HEK293 (cell line): ENCODE measurements at regions not wholly inside any gene's neighbourhood (a gene's known extent, or its start where the extent isn't known, plus 50 kb on each side); places are given as distances from the start of the nearest gene placed in this dataset.

Source experiments
- CTCF ChIA-PET: fragments of 350-600 bp; formaldehyde crosslinking; extraction: SDS; loops from one replicate; lab custom pipeline; 2021; ENCODE audit warnings: antibody characterized with exemption; lab: Yijun Ruan, JAX
- POLR2A ChIA-PET: fragments of 300-600 bp; formaldehyde crosslinking; extraction: SDS; loops from one replicate; lab custom pipeline; 2020; ENCODE audit warnings: antibody characterized with exemption, inconsistent platforms; lab: Yijun Ruan, JAX
- H3K27ac ChIP-seq: fragments of 200-500 bp; sonication (Bioruptor generic); 2 replicates; pipeline ENCODE4 v1.5.1; 2014; ENCODE audit warnings: low read depth, low read length, control low read depth, inconsistent platforms; ENCODE audit errors: extremely low read depth
- H3K36me3 ChIP-seq, 2 experiments: fragments of 200-500 bp in 1 of 2; sonication (Bioruptor generic) in 1 of 2; 1 replicate in 1 of 2; 2 replicates in 1 of 2; pipeline ENCODE4 v1.5.1; 2014 to 2017; ENCODE audit warnings: inconsistent platforms in 2 of 2, low read length in 2 of 2; ENCODE audit not compliant: control insufficient read depth in 2 of 2, insufficient read depth in 1 of 2
- H3K4me1 ChIP-seq: fragments of 200-500 bp; sonication (Bioruptor generic); 2 replicates; pipeline ENCODE4 v1.5.1; 2014; ENCODE audit warnings: mild to moderate bottlenecking, low read length, inconsistent platforms; ENCODE audit not compliant: control insufficient read depth, insufficient read depth
- H3K4me3 ChIP-seq: 2 replicates; pipeline ENCODE4 v1.5.1; 2011; ENCODE audit warnings: low read depth, mild to moderate bottlenecking, control low read depth, low read length, moderate library complexity
- H3K9me3 ChIP-seq: fragments of 200-500 bp; sonication (Bioruptor generic); 2 replicates; pipeline ENCODE4 v1.5.1; 2014; ENCODE audit warnings: low read depth, low read length, inconsistent platforms; ENCODE audit not compliant: control insufficient read depth, insufficient read depth
- CTCF ChIP-seq: fragments of 450-650 bp; formaldehyde crosslinking; IDR thresholded peaks from 2 replicates; pipeline ENCODE4 v1.5.1; 2016; ENCODE audit warnings: missing biosample characterization, missing genetic modification characterization
- KLF8 ChIP-seq: fragments of 450-650 bp; formaldehyde crosslinking; IDR thresholded peaks from 2 replicates; pipeline ENCODE4 v1.5.1; 2016; ENCODE audit warnings: missing biosample characterization, missing genetic modification characterization
- MZF1 ChIP-seq: fragments of 450-650 bp; formaldehyde crosslinking; IDR thresholded peaks from 2 replicates; pipeline ENCODE4 v1.5.1; 2017; ENCODE audit warnings: missing biosample characterization, missing genetic modification characterization, borderline replicate concordance
- SCRT1 ChIP-seq: fragments of 450-650 bp; formaldehyde crosslinking; IDR thresholded peaks from 2 replicates; pipeline ENCODE4 v1.5.1; 2016; ENCODE audit warnings: missing biosample characterization, missing genetic modification characterization, borderline replicate concordance
- ZNF10 ChIP-seq: fragments of 450-650 bp; formaldehyde crosslinking; IDR thresholded peaks from 2 replicates; pipeline ENCODE4 v1.5.1; 2017; ENCODE audit warnings: missing biosample characterization, missing genetic modification characterization
- ZNF155 ChIP-seq: fragments of 450-650 bp; formaldehyde crosslinking; IDR thresholded peaks from 2 replicates; pipeline ENCODE4 v1.5.1; 2016; ENCODE audit warnings: missing biosample characterization, missing genetic modification characterization
- ZNF23 ChIP-seq: fragments of 450-650 bp; formaldehyde crosslinking; IDR thresholded peaks from 2 replicates; pipeline ENCODE4 v1.5.1; 2016; ENCODE audit warnings: missing biosample characterization, missing genetic modification characterization, borderline replicate concordance
- ZNF24 ChIP-seq: fragments of 450-650 bp; formaldehyde crosslinking; IDR thresholded peaks from 2 replicates; pipeline ENCODE4 v1.5.1; 2016; ENCODE audit warnings: missing biosample characterization, missing genetic modification characterization
- ZNF549 ChIP-seq: fragments of 450-650 bp; IDR thresholded peaks from 2 replicates; pipeline ENCODE4 v1.5.1; 2018; ENCODE audit warnings: missing biosample characterization, missing genetic modification characterization, mild to moderate bottlenecking, inconsistent platforms, moderate library complexity
- ZNF654 ChIP-seq: fragments of 450-650 bp; formaldehyde crosslinking; IDR thresholded peaks from 2 replicates; pipeline ENCODE4 v1.5.1; 2016; ENCODE audit warnings: low read depth, missing biosample characterization, missing genetic modification characterization
- ZNF664 ChIP-seq: fragments of 450-650 bp; formaldehyde crosslinking; IDR thresholded peaks from 2 replicates; pipeline ENCODE4 v1.5.1; 2016; ENCODE audit warnings: missing biosample characterization, missing genetic modification characterization
- ZNF692 ChIP-seq: fragments of 450-650 bp; formaldehyde crosslinking; IDR thresholded peaks from 2 replicates; pipeline ENCODE4 v1.5.1; 2016; ENCODE audit warnings: missing biosample characterization, missing genetic modification characterization
- ZNF76 ChIP-seq: fragments of 450-650 bp; formaldehyde crosslinking; IDR thresholded peaks from 2 replicates; pipeline ENCODE4; 2016; ENCODE audit warnings: low read depth, missing biosample characterization, missing genetic modification characterization, borderline replicate concordance
- ZNF792 ChIP-seq: fragments of 450-650 bp; formaldehyde crosslinking; IDR thresholded peaks from 2 replicates; pipeline ENCODE4 v1.5.1; 2016; ENCODE audit warnings: missing biosample characterization, missing genetic modification characterization
- ZNF843 ChIP-seq: fragments of 450-650 bp; formaldehyde crosslinking; IDR thresholded peaks from 2 replicates; pipeline ENCODE4 v1.5.1; 2016; ENCODE audit warnings: missing biosample characterization, missing genetic modification characterization
- ZSCAN16 ChIP-seq: fragments of 450-650 bp; formaldehyde crosslinking; IDR thresholded peaks from 2 replicates; pipeline ENCODE4 v1.5.1; 2016; ENCODE audit warnings: missing biosample characterization, missing genetic modification characterization
- TF ChIP-seq, protein P1 (sequence below): fragments of 450-650 bp; formaldehyde crosslinking; IDR thresholded peaks from 2 replicates; pipeline ENCODE4 v1.5.1; 2016; ENCODE audit warnings: missing biosample characterization, missing genetic modification characterization, low read depth
- TF ChIP-seq, protein P2 (sequence below): fragments of 450-650 bp; formaldehyde crosslinking; IDR thresholded peaks from 2 replicates; pipeline ENCODE4 v1.5.1; 2016; ENCODE audit warnings: missing biosample characterization, missing genetic modification characterization, borderline replicate concordance

DNA sequence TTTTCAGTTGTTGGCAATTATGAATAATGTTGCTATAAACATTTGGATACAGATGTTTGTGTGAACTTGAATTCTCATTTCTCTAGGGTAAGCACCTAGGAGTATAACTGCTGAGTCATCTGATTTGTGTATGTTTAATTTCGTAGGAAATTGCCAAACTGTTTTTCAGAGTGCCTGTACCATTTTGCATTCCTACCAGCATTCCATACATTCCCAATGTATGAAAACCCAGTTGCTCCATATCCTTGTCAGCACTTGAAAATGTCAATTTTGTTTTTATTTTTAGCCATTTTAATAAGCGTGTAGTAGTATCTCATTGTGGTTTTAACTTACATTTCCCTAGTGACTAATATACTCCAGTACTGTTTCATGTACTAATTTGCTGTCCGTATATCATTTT is 98.5 kb upstream of the TSC22D2 start:
- H3K4me1 ChIP-seq, result no peaks in the 10 kb centered on the region
- TF ChIP-seq ZNF10, result no peak
- peak; percentile 80 for TF ChIP-seq ZNF664 (tag by site-specific recombination)
- CTCF ChIA-PET, result no interaction called here
- H3K36me3 ChIP-seq, result no peaks in the 10 kb centered on the region
- POLR2A ChIA-PET, result no interaction called here
- no peak overlapping the region for H3K27ac ChIP-seq
- no peaks in the 10 kb centered on the region for H3K9me3 ChIP-seq
- H3K4me3 ChIP-seq, result no peak overlapping the region

GRCh38 chr3:150309257-150309542 is 98.9 kb upstream of the TSC22D2 start:
- no peaks in the 10 kb centered on the region for H3K4me1 ChIP-seq
- ChIA-PET CTCF (no interaction called here), POLR2A (no interaction called here)
- H3K4me3 ChIP-seq, result no peak overlapping the region
- H3K9me3 ChIP-seq, result no peaks in the 10 kb centered on the region
- TF ChIP-seq SCRT1 (tag by site-specific recombination) (no peak), KLF8 (tag by site-specific recombination) (no peak), ZNF549 (tag by site-specific recombination) (no peak), ZNF843 (no peak), ZSCAN16 (tag by site-specific recombination) (no peak), ZNF24 (tag by site-specific recombination) (no peak), ZNF792 (tag by site-specific recombination) (no peak), ZNF23 (no peak), ZNF155 (tag by site-specific recombination) (no peak), ZNF692 (no peak), ZNF76 (no peak), ZNF654 (no peak), CTCF (tag by site-specific recombination) (no peak), MZF1 (no peak)
- TF ChIP-seq, protein P1, sequence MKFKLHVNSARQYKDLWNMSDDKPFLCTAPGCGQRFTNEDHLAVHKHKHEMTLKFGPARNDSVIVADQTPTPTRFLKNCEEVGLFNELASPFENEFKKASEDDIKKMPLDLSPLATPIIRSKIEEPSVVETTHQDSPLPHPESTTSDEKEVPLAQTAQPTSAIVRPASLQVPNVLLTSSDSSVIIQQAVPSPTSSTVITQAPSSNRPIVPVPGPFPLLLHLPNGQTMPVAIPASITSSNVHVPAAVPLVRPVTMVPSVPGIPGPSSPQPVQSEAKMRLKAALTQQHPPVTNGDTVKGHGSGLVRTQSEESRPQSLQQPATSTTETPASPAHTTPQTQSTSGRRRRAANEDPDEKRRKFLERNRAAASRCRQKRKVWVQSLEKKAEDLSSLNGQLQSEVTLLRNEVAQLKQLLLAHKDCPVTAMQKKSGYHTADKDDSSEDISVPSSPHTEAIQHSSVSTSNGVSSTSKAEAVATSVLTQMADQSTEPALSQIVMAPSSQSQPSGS (tag by site-specific recombination), result no peak
- TF ChIP-seq, protein P2, sequence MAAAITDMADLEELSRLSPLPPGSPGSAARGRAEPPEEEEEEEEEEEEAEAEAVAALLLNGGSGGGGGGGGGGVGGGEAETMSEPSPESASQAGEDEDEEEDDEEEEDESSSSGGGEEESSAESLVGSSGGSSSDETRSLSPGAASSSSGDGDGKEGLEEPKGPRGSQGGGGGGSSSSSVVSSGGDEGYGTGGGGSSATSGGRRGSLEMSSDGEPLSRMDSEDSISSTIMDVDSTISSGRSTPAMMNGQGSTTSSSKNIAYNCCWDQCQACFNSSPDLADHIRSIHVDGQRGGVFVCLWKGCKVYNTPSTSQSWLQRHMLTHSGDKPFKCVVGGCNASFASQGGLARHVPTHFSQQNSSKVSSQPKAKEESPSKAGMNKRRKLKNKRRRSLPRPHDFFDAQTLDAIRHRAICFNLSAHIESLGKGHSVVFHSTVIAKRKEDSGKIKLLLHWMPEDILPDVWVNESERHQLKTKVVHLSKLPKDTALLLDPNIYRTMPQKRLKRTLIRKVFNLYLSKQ, result no peak
- H3K36me3 ChIP-seq, result no peaks in the 10 kb centered on the region
- H3K27ac ChIP-seq, result no peak overlapping the region
